ENCODE measurements at regions not wholly inside any gene's neighbourhood (a gene's known extent, or its start where the extent isn't known, plus 50 kb on each side); places are given as distances from the start of the nearest gene placed in this dataset.
"Not testable (repeated sequence)": the region's sequence is repeated elsewhere in the genome, so short reads cannot be mapped to it uniquely, and the experiment has no call there.

DNA sequence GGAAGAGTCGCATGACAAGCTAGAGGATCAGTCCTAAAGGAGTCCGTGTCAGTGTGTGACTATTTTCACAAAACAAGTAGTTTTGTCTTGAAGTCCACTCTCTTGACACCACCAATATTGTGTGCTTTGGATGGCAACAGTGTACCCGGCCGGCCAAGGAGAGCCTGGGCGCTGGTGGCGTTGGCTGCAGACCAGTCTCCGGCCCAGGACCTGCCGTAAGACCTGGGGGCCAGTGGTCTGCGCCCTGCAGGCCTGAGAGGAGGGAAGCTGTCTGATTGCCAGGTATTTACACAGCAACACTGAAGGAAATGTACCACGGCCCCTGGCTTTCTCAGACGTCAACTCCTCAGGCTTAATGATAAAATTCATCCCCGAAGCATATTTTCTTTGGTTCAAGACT lies 472.4 kb upstream of the SALL3 start:
- no peak overlapping the region for H3K9ac ChIP-seq (ENCODE audit: insufficient read depth, low read length, poor library complexity, severe bottlenecking)
- WGBS (ENCODE audit: insufficient coverage) = 92% methylated on average over 12 of the region's 12 CpGs
- Mint-ChIP-seq H3K9me3 (peaks cover 2 to 34% (median 11%) of the 10 kb centered on the region in 7 donors), H3K4me1 (no peaks in the 10 kb centered on the region), H3K27ac (peak overlapping the region in 1 of 7 donors; percentile 32), H3K27me3 (ENCODE audit: low read depth in 3 of 3) (peaks cover 3 to 6% (median 3%) of the 10 kb centered on the region in 3 donors), H3K4me3 (no peak overlapping the region), H3K36me3 (no peaks in the 10 kb centered on the region)
- H3K79me2 ChIP-seq (ENCODE audit: insufficient read depth, low read length) = no peaks in the 10 kb centered on the region
- intact Hi-C loops (cut with micrococcal nuclease) = no loop called here
- H3K4me3 ChIP-seq (replicated peaks in 1 of 3; ENCODE audit: low read depth in 2 of 3, low read length in 3 of 3) = no peak overlapping the region
- DNase-seq = no peak
- TF ChIP-seq, protein P1, sequence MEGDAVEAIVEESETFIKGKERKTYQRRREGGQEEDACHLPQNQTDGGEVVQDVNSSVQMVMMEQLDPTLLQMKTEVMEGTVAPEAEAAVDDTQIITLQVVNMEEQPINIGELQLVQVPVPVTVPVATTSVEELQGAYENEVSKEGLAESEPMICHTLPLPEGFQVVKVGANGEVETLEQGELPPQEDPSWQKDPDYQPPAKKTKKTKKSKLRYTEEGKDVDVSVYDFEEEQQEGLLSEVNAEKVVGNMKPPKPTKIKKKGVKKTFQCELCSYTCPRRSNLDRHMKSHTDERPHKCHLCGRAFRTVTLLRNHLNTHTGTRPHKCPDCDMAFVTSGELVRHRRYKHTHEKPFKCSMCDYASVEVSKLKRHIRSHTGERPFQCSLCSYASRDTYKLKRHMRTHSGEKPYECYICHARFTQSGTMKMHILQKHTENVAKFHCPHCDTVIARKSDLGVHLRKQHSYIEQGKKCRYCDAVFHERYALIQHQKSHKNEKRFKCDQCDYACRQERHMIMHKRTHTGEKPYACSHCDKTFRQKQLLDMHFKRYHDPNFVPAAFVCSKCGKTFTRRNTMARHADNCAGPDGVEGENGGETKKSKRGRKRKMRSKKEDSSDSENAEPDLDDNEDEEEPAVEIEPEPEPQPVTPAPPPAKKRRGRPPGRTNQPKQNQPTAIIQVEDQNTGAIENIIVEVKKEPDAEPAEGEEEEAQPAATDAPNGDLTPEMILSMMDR (IDR thresholded peaks at IDR 0.05) = no peak
- no peaks in the 10 kb centered on the region for H3K27me3 ChIP-seq (ENCODE audit: control insufficient read depth in 2 of 2, insufficient read depth in 2 of 2, low read length in 2 of 2)
- H3K36me3 ChIP-seq (replicated peaks in 1 of 2; ENCODE audit: control insufficient read depth in 1 of 2, insufficient read depth in 2 of 2, low read length in 2 of 2) = no peaks in the 10 kb centered on the region
- H3K27ac ChIP-seq (ENCODE audit: low read depth in 1 of 2, low read length in 2 of 2) = no peak overlapping the region
- H3K9me3 ChIP-seq (replicated peaks in 1 of 2; ENCODE audit: control insufficient read depth in 1 of 2, insufficient read depth in 1 of 2, low read length in 2 of 2) = peaks cover 12 to 27% of the 10 kb centered on the region in 2 donors
- H3K4me1 ChIP-seq (ENCODE audit: control insufficient read depth in 1 of 2, insufficient read depth in 2 of 2, low read length in 2 of 2) = no peaks in the 10 kb centered on the region
- no peaks in the 10 kb centered on the region for H4K20me1 ChIP-seq (ENCODE audit: insufficient read depth, low read length)
- no peak overlapping the region for H3K4me2 ChIP-seq (replicated peaks; ENCODE audit: extremely low read depth, low read length, poor library complexity, severe bottlenecking)
- H2AFZ ChIP-seq (ENCODE audit: insufficient read depth, low read depth, low read length, poor library complexity, severe bottlenecking) = no peak overlapping the region

DNA sequence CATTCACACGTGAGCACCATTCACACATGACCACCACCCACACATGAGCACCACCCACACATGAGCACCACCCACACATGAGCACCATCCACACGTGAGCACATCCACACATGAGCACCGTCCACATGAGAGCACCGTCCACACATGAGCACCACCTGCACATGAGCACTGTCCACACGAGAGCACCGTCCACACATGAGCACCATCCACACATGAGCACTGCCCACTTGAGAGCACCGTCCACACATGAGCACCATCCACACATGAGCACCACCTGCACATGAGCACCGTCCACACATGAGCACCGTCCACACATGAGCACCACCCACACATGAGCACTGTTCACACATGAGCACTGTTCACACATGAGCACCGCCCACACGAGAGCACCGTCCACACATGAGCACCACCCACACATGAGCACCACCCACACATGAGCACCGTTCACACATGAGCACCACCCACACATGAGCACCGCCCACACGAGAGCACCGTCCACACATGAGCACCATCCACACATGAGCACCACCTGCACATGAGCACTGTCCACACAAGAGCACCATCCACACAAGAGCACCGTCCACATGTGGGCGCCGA lies 471.3 kb upstream of the SALL3 start:
- H3K4me3 Mint-ChIP-seq; H3K4me2 ChIP-seq (replicated peaks; ENCODE audit: extremely low read depth, low read length, poor library complexity, severe bottlenecking): not testable (repeated sequence)
- peaks cover 1 to 29% (median 10%) of the 10 kb centered on the region in 7 donors for H3K9me3 Mint-ChIP-seq

More for the DNA sequence above, 471.3 kb upstream of the SALL3 start:
- H3K36me3 ChIP-seq (replicated peaks in 1 of 2; ENCODE audit: control insufficient read depth in 1 of 2, insufficient read depth in 2 of 2, low read length in 2 of 2); H3K27me3 Mint-ChIP-seq (ENCODE audit: low read depth in 3 of 3); H3K36me3 Mint-ChIP-seq; H3K79me2 ChIP-seq (ENCODE audit: insufficient read depth, low read length); intact Hi-C loops (cut with micrococcal nuclease); H3K4me1 ChIP-seq (ENCODE audit: control insufficient read depth in 1 of 2, insufficient read depth in 2 of 2, low read length in 2 of 2); H3K27me3 ChIP-seq (ENCODE audit: control insufficient read depth in 2 of 2, insufficient read depth in 2 of 2, low read length in 2 of 2); H3K27ac ChIP-seq (ENCODE audit: low read depth in 1 of 2, low read length in 2 of 2); H3K9ac ChIP-seq (ENCODE audit: insufficient read depth, low read length, poor library complexity, severe bottlenecking); H3K4me1 Mint-ChIP-seq; H3K27ac Mint-ChIP-seq; H2AFZ ChIP-seq (ENCODE audit: insufficient read depth, low read depth, low read length, poor library complexity, severe bottlenecking); H3K4me3 ChIP-seq (replicated peaks in 1 of 3; ENCODE audit: low read depth in 2 of 3, low read length in 3 of 3); H4K20me1 ChIP-seq (ENCODE audit: insufficient read depth, low read length); DNase-seq: not testable (repeated sequence)
- peaks cover 7 to 20% of the 10 kb centered on the region in 2 donors for H3K9me3 ChIP-seq (replicated peaks in 1 of 2; ENCODE audit: control insufficient read depth in 1 of 2, insufficient read depth in 1 of 2, low read length in 2 of 2)
- 91% methylated on average over 17 of the region's 19 CpGs for WGBS (ENCODE audit: insufficient coverage)
